ENCODE measurements at regions not wholly inside any gene's neighbourhood (a gene's known extent, or its start where the extent isn't known, plus 50 kb on each side); places are given as distances from the start of the nearest gene placed in this dataset.

- H3K27me3 Mint-ChIP-seq (ENCODE audit: insufficient read depth, unreplicated experiment): peaks cover 4% of the 10 kb centered on the region
- no peak overlapping the region for H3K4me3 Mint-ChIP-seq (ENCODE audit: unreplicated experiment)
- no peaks in the 10 kb centered on the region for H3K9me3 Mint-ChIP-seq (ENCODE audit: unreplicated experiment)
- no peaks in the 10 kb centered on the region for H3K36me3 ChIP-seq (ENCODE audit: control insufficient read depth, insufficient read depth, low read length)
- H3K27ac Mint-ChIP-seq (ENCODE audit: unreplicated experiment): no peak overlapping the region
- H3K4me1 ChIP-seq: no peaks in the 10 kb centered on the region
- H3K4me3 ChIP-seq (ENCODE audit: low read depth, low read length): no peak overlapping the region
- no peaks in the 10 kb centered on the region for H3K4me1 Mint-ChIP-seq (ENCODE audit: low read depth, unreplicated experiment)
- POLR2A ChIA-PET: no interaction called here
- DNase-seq: no peak
- H3K36me3 Mint-ChIP-seq (ENCODE audit: insufficient read depth, unreplicated experiment): no peaks in the 10 kb centered on the region
- CTCF ChIA-PET: no interaction called here
- intact Hi-C loops (cut with micrococcal nuclease; ENCODE audit: unreplicated experiment): no loop called here
- no peaks in the 10 kb centered on the region for H3K27me3 ChIP-seq (replicated peaks; ENCODE audit: control insufficient read depth, insufficient read depth, low read length)
- BruUV-seq (replicated peaks): no TSS peak
- no peak for TF ChIP-seq CTCF (IDR thresholded peaks at IDR 0.05; ENCODE audit: insufficient read depth in 1 of 2, low read depth in 1 of 2, low read length in 1 of 2, severe bottlenecking in 1 of 2, unreplicated experiment in 1 of 2)
- no peaks in the 10 kb centered on the region for H3K9me3 ChIP-seq
Observed at GRCh38 chr10:107496594-107496993, 332.1 kb upstream of the SORCS1 start.

GRCh38 chr10:107492389-107492788 is 327.9 kb upstream of the SORCS1 start:
- Mint-ChIP-seq H3K4me1 (ENCODE audit: low read depth, unreplicated experiment) (no peaks in the 10 kb centered on the region), H3K27ac (ENCODE audit: unreplicated experiment) (no peak overlapping the region), H3K9me3 (ENCODE audit: unreplicated experiment) (no peaks in the 10 kb centered on the region), H3K36me3 (ENCODE audit: insufficient read depth, unreplicated experiment) (no peaks in the 10 kb centered on the region), H3K4me3 (ENCODE audit: unreplicated experiment) (no peak overlapping the region), H3K27me3 (ENCODE audit: insufficient read depth, unreplicated experiment) (peaks cover 4% of the 10 kb centered on the region)
- intact Hi-C loops (cut with micrococcal nuclease; ENCODE audit: unreplicated experiment): no loop called here
- Histone ChIP-seq H3K36me3 (ENCODE audit: control insufficient read depth, insufficient read depth, low read length) (no peaks in the 10 kb centered on the region), H3K9me3 (no peaks in the 10 kb centered on the region), H3K27me3 (replicated peaks; ENCODE audit: control insufficient read depth, insufficient read depth, low read length) (no peaks in the 10 kb centered on the region), H3K4me1 (no peaks in the 10 kb centered on the region), H3K4me3 (ENCODE audit: low read depth, low read length) (no peak overlapping the region)
- DNase-seq: no peak
- POLR2A ChIA-PET: no interaction called here
- CTCF ChIA-PET: no interaction called here
- no TSS peak for BruUV-seq (replicated peaks)
- TF ChIP-seq CTCF (IDR thresholded peaks at IDR 0.05; ENCODE audit: insufficient read depth in 1 of 2, low read depth in 1 of 2, low read length in 1 of 2, severe bottlenecking in 1 of 2, unreplicated experiment in 1 of 2): no peak

- no peaks in the 10 kb centered on the region for H3K4me1 Mint-ChIP-seq (ENCODE audit: low read depth, unreplicated experiment)
- no peak overlapping the region for H3K27ac Mint-ChIP-seq (ENCODE audit: unreplicated experiment)
- no peak overlapping the region for H3K4me3 Mint-ChIP-seq (ENCODE audit: unreplicated experiment)
- intact Hi-C loops (cut with micrococcal nuclease; ENCODE audit: unreplicated experiment): no loop called here
- no peak for DNase-seq
- H3K9me3 ChIP-seq: no peaks in the 10 kb centered on the region
- no peaks in the 10 kb centered on the region for H3K27me3 ChIP-seq (replicated peaks; ENCODE audit: control insufficient read depth, insufficient read depth, low read length)
- H3K36me3 Mint-ChIP-seq (ENCODE audit: insufficient read depth, unreplicated experiment): no peaks in the 10 kb centered on the region
- CTCF ChIA-PET: no interaction called here
- H3K4me3 ChIP-seq (ENCODE audit: low read depth, low read length): no peak overlapping the region
- H3K4me1 ChIP-seq: no peaks in the 10 kb centered on the region
- no peaks in the 10 kb centered on the region for H3K36me3 ChIP-seq (ENCODE audit: control insufficient read depth, insufficient read depth, low read length)
- H3K27me3 Mint-ChIP-seq (ENCODE audit: insufficient read depth, unreplicated experiment): peaks cover 4% of the 10 kb centered on the region
- POLR2A ChIA-PET: no interaction called here
- no peaks in the 10 kb centered on the region for H3K9me3 Mint-ChIP-seq (ENCODE audit: unreplicated experiment)
- no TSS peak for BruUV-seq (replicated peaks)
- no peak for TF ChIP-seq CTCF (IDR thresholded peaks at IDR 0.05; ENCODE audit: insufficient read depth in 1 of 2, low read depth in 1 of 2, low read length in 1 of 2, severe bottlenecking in 1 of 2, unreplicated experiment in 1 of 2)
Observed at GRCh38 chr10:107490389-107490788, 325.9 kb upstream of the SORCS1 start.
